HCT116 (cell line): ENCODE measurements at regions not wholly inside any gene's neighbourhood (a gene's known extent, or its start where the extent isn't known, plus 50 kb on each side); places are given as distances from the start of the nearest gene placed in this dataset.

Experiments used
- ATAC-seq: fragments of 200-7000 bp; cut with Tn5 transposase; 2 replicates; pipeline ENCODE4 v1.9.1; 2020; ENCODE audit warnings: mild to moderate bottlenecking, moderate library complexity
- BruUV-seq: library from RNA; stranded (reverse); fragments of 400-500 nt; replicated peaks from 2 replicates; lab custom pipeline; 2021; lab: Mats Ljungman, UMichigan
- CTCF ChIA-PET: fragments of 300-600 bp; sonication (Branson Sonifier 250); formaldehyde crosslinking; loops from one replicate; lab custom pipeline; 2021; ENCODE audit warnings: antibody characterized with exemption; lab: Charles Lee
- POLR2A ChIA-PET: fragments of 300-600, 350-600 bp; sonication (Branson Sonifier 250); formaldehyde crosslinking; loops from one replicate; lab custom pipeline; 2021; ENCODE audit warnings: antibody characterized with exemption; lab: Charles Lee
- RAD21 ChIA-PET, 2 experiments: fragments of 300-600 bp; sonication (Branson Sonifier 250); formaldehyde crosslinking; loops; one replicate each; lab custom pipeline; 2023; ENCODE audit warnings: low total read pairs in 2 of 2; ENCODE audit not compliant: uncharacterized antibody in 2 of 2, unreplicated experiment in 2 of 2, low non-redundant PET in 1 of 2; lab: Charles Lee
- DNase-seq: peaks from one replicate; pipeline ENCODE4 v3.0.0-alpha.2; 2010; ENCODE audit warnings: low read depth, low spot score
- H2AFZ ChIP-seq: fragments of 200-600 bp; shearing (Covaris generic), sonication (generic); 2 replicates; pipeline ENCODE4 v1.6.1; 2017; ENCODE audit warnings: low read depth, mixed run types, mixed read lengths, antibody characterized with exemption, low read length; ENCODE audit not compliant: poor library complexity, severe bottlenecking
- H3K27ac ChIP-seq: 2 replicates; pipeline ENCODE4 v1.5.1; 2012; ENCODE audit warnings: low read depth, low read length
- H3K27me3 ChIP-seq: fragments of 200-600 bp; sonication (generic); 2 replicates; pipeline ENCODE4 v1.6.1; 2016; ENCODE audit warnings: mixed run types, low read length, mixed read lengths; ENCODE audit not compliant: insufficient read depth
- H3K36me3 ChIP-seq, 2 experiments: fragments of 200-500 bp in 1 of 2; fragments of 200-600 bp in 1 of 2; sonication (Bioruptor generic) in 1 of 2; sonication (generic) in 1 of 2; 2 replicates each; pipeline versions ENCODE4 v1.5.1 to v1.6.1; 2014 to 2016; ENCODE audit warnings: low read length in 2 of 2, inconsistent platforms in 1 of 2, mixed read lengths in 1 of 2, mixed run types in 1 of 2; ENCODE audit not compliant: insufficient read depth in 2 of 2, control insufficient read depth in 1 of 2
- H3K4me1 ChIP-seq, 2 experiments: fragments of 200-600 bp in 1 of 2; sonication (generic) in 1 of 2; 2 replicates each; pipeline versions ENCODE4 v1.5.1 to v1.6.1; 2012 to 2017; ENCODE audit warnings: low read length in 2 of 2, inconsistent platforms in 1 of 2, mild to moderate bottlenecking in 1 of 2, mixed read lengths in 1 of 2, mixed run types in 1 of 2, moderate library complexity in 1 of 2; ENCODE audit not compliant: insufficient read depth in 2 of 2, control insufficient read depth in 1 of 2
- H3K4me2 ChIP-seq: fragments of 200-600 bp; sonication (generic); 2 replicates; pipeline ENCODE4 v1.6.1; 2017; ENCODE audit warnings: mixed run types, low read length, mixed read lengths
- H3K4me3 ChIP-seq, 2 experiments: fragments of 200-600 bp in 1 of 2; sonication (generic) in 1 of 2; replicated peaks in 1 of 2; 2 replicates each; pipeline ENCODE4 v1.5.1; 2011 to 2016; ENCODE audit warnings: low read length in 2 of 2, control low read depth in 1 of 2, low read depth in 1 of 2, mild to moderate bottlenecking in 1 of 2, mixed read lengths in 1 of 2, mixed run types in 1 of 2
- H3K79me2 ChIP-seq: fragments of 200-600 bp; sonication (generic); 2 replicates; pipeline ENCODE4 v1.6.1; 2017; ENCODE audit warnings: mild to moderate bottlenecking, mixed run types, low read length, moderate library complexity, mixed read lengths; ENCODE audit not compliant: insufficient read depth
- H3K9ac ChIP-seq: fragments of 200-600 bp; sonication (generic); 2 replicates; pipeline ENCODE4 v1.6.1; 2016; ENCODE audit warnings: low read length, mixed read lengths
- H3K9me2 ChIP-seq: fragments of 200-600 bp; sonication (generic), shearing (Covaris generic); 2 replicates; pipeline ENCODE4 v1.6.1; 2017; ENCODE audit warnings: mixed run types, mild to moderate bottlenecking, moderate library complexity; ENCODE audit not compliant: insufficient read depth
- H3K9me3 ChIP-seq, 2 experiments: fragments of 200-500 bp in 1 of 2; fragments of 200-600 bp in 1 of 2; sonication (Bioruptor generic) in 1 of 2; sonication (generic) in 1 of 2; 2 replicates each; pipeline ENCODE4 v1.6.1; 2014 to 2017; ENCODE audit warnings: low read length in 2 of 2, mixed read lengths in 2 of 2, inconsistent platforms in 1 of 2, low read depth in 1 of 2, mild to moderate bottlenecking in 1 of 2, mixed run types in 1 of 2, moderate library complexity in 1 of 2; ENCODE audit not compliant: control insufficient read depth in 1 of 2, insufficient read depth in 1 of 2
- H4K20me1 ChIP-seq: fragments of 200-600 bp; sonication (generic), shearing (Covaris generic); 2 replicates; pipeline ENCODE4 v1.6.1; 2017; ENCODE audit warnings: mixed run types, mild to moderate bottlenecking, moderate library complexity; ENCODE audit not compliant: insufficient read depth
- EZH2 ChIP-seq: fragments of 200-600 bp; sonication (generic); IDR thresholded peaks from 2 replicates; pipeline ENCODE4 v1.6.1; 2017; ENCODE audit warnings: antibody characterized with exemption, mixed run types
- EZH2phosphoT487 ChIP-seq: fragments of 200-600 bp; IDR thresholded peaks from 2 replicates; pipeline ENCODE4 v1.6.1; 2018; ENCODE audit warnings: antibody characterized with exemption, borderline replicate concordance
- FOSL1 ChIP-seq: IDR thresholded peaks from 2 replicates; pipeline ENCODE4 v1.6.1; 2012; ENCODE audit warnings: low read depth
- JUND ChIP-seq: IDR thresholded peaks from 2 replicates; pipeline ENCODE4 v1.6.1; 2012
- POLR2A ChIP-seq: IDR thresholded peaks from 2 replicates; pipeline ENCODE4 v1.7.0; 2011; ENCODE audit warnings: borderline replicate concordance; ENCODE audit not compliant: insufficient read depth, insufficient read length; ENCODE audit errors: extremely low read depth
- POLR2AphosphoS5 ChIP-seq: IDR thresholded peaks from 2 replicates; pipeline ENCODE4 v1.6.1; 2011; ENCODE audit warnings: mild to moderate bottlenecking, low read depth, low read length, moderate library complexity
- SIN3A ChIP-seq: IDR thresholded peaks from 2 replicates; pipeline ENCODE4 v1.6.1; 2012; ENCODE audit warnings: low read depth
- intact Hi-C: fragments of 100-400 bp; cut with micrococcal nuclease; formaldehyde crosslinking; loops from 2 replicates; pipeline ENCODE4 v1.10.0; 2022

DNA sequence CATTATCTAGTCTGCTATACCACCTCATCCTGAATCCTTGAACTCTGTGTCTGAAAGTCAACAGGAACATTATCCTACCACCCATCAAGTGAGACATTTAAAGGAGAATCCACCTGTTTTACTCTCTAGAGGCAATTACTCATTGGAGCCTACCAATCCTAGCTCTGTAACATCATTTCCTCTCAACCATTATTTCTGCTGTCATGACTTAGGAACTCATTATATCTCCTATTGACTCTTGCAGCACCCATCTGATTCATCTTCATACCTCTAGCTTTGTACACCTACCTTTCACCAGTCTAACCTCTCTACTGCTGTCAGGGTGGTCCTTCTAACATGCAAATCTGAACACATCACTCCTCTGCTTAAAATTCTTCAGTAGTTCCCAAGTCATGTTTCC, 481.5 kb downstream of the NFIB start:
- TF ChIP-seq EZH2phosphoT487: no peak
- TF ChIP-seq EZH2: no peak
- no peak for TF ChIP-seq POLR2A
- no peak for TF ChIP-seq POLR2AphosphoS5
- no peak for TF ChIP-seq SIN3A
- BruUV-seq: no TSS peak
- Histone ChIP-seq H3K4me3 (no peak overlapping the region), H3K9me2 (no peaks in the 10 kb centered on the region), H3K27ac (no peak overlapping the region), H3K4me2 (no peak overlapping the region), H2AFZ (no peak overlapping the region), H3K9me3 (peaks cover 0 to 6% of the 10 kb centered on the region in 2 experiments; a peak in 2 of 4 replicates), H3K36me3 (no peaks in the 10 kb centered on the region), H3K4me1 (no peaks in the 10 kb centered on the region), H3K79me2 (no peaks in the 10 kb centered on the region), H4K20me1 (no peaks in the 10 kb centered on the region), H3K27me3 (no peaks in the 10 kb centered on the region), H3K9ac (no peak overlapping the region)
- intact Hi-C loops: no loop called here
- ATAC-seq (no peak), DNase-seq (no peak)
- ChIA-PET RAD21 (no interaction called here), CTCF (no interaction called here), POLR2A (no interaction called here)

GRCh38 chr9:13823026-13823425, 490.9 kb downstream of the NFIB start:
- H2AFZ ChIP-seq: no peak overlapping the region
- POLR2A ChIA-PET: no interaction called here
- DNase-seq: no peak
- no peak for ATAC-seq
- RAD21 ChIA-PET: no interaction called here
- CTCF ChIA-PET: no interaction called here
- no peaks in the 10 kb centered on the region for H3K4me1 ChIP-seq
- no peak overlapping the region for H3K9ac ChIP-seq
- H3K79me2 ChIP-seq: no peaks in the 10 kb centered on the region
- no peak overlapping the region for H3K4me3 ChIP-seq
- no peak overlapping the region for H3K4me2 ChIP-seq
- H3K9me3 ChIP-seq: peaks cover 0 to 6% of the 10 kb centered on the region in 2 experiments; a peak in 2 of 4 replicates
- H3K9me2 ChIP-seq: no peaks in the 10 kb centered on the region
- no peaks in the 10 kb centered on the region for H3K27me3 ChIP-seq
- no peaks in the 10 kb centered on the region for H3K36me3 ChIP-seq
- H3K27ac ChIP-seq: no peak overlapping the region
- no peak for TF ChIP-seq JUND
- TF ChIP-seq POLR2AphosphoS5: no peak
- TF ChIP-seq FOSL1: no peak
- no peak for TF ChIP-seq EZH2phosphoT487
- intact Hi-C loops: loop anchor here (10.0 kb wide), 1 partner anchor 338 kb away; no protein-coding TSS in a partner anchor
- no peaks in the 10 kb centered on the region for H4K20me1 ChIP-seq
- no TSS peak for BruUV-seq
